ENCODE measurements at regions not wholly inside any gene's neighbourhood (a gene's known extent, or its start where the extent isn't known, plus 50 kb on each side); places are given as distances from the start of the nearest gene placed in this dataset.
"Not testable (repeated sequence)": the region's sequence is repeated elsewhere in the genome, so short reads cannot be mapped to it uniquely, and the experiment has no call there.

DNA sequence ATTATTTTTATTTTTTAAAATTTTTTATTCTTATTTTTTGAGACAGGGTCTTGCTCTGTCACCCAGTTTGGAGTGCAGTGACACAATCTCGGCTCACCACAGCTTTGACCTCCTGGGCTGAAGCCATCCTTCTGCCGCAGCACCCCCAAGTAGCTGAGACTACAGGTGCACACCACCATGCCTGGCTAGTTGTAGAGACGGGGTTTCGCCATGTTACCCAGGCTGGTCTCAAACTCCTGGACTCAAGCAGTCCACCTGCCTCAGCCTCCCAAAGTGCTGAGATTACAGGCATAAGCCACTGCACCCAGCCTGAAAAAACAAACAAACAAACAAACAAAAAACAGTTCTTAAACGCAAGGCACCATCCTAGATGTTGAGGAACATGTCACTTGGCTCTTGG, 66.5 kb downstream of the SOD2 start:
- not testable (repeated sequence) for H2BK15ac ChIP-seq (ENCODE audit: low read length); H3K27ac ChIP-seq (replicated peaks; ENCODE audit: low read length); H3K23ac ChIP-seq (ENCODE audit: low read depth, low read length, poor library complexity); H2BK5ac ChIP-seq (ENCODE audit: low read length); H3K9ac ChIP-seq (ENCODE audit: low read depth, low read length, poor library complexity); H3K4me2 ChIP-seq (ENCODE audit: insufficient read depth, low read length, poor library complexity, severe bottlenecking); H3K4me1 ChIP-seq (ENCODE audit: control insufficient read depth in 2 of 2, insufficient read depth in 1 of 2, low read depth in 1 of 2, low read length in 2 of 2); H3K4me3 ChIP-seq (ENCODE audit: low read length in 2 of 2); H2AK5ac ChIP-seq (ENCODE audit: low read depth, low read length); H2BK12ac ChIP-seq (ENCODE audit: low read length); DNase-seq (ENCODE audit: low spot score); H3K9me3 ChIP-seq (replicated peaks in 1 of 2; ENCODE audit: control insufficient read depth in 2 of 2, insufficient read depth in 1 of 2, low read depth in 1 of 2, low read length in 2 of 2); H3K4ac ChIP-seq (ENCODE audit: low read length); H2BK120ac ChIP-seq (ENCODE audit: low read depth, low read length); H3K36me3 ChIP-seq (replicated peaks in 1 of 2; ENCODE audit: control insufficient read depth in 2 of 2, insufficient read depth in 2 of 2, low read length in 2 of 2); H3K14ac ChIP-seq (ENCODE audit: low read length); H2AFZ ChIP-seq (ENCODE audit: low read length); H3K79me1 ChIP-seq (ENCODE audit: low read depth, low read length); H4K8ac ChIP-seq (ENCODE audit: low read depth, low read length); H3K18ac ChIP-seq (ENCODE audit: low read length); H3K27me3 ChIP-seq (ENCODE audit: control insufficient read depth in 3 of 3, insufficient read depth in 3 of 3, low read depth in 1 of 3, low read length in 3 of 3); H4K91ac ChIP-seq (ENCODE audit: low read depth, low read length, poor library complexity)
- no CpG with 5 or more reads among the region's 5 CpGs for WGBS, 2 donors (ENCODE audit: extremely low coverage in 2 of 2, insufficient read length in 2 of 2, insufficient replicate concordance in 1 of 2)

DNA sequence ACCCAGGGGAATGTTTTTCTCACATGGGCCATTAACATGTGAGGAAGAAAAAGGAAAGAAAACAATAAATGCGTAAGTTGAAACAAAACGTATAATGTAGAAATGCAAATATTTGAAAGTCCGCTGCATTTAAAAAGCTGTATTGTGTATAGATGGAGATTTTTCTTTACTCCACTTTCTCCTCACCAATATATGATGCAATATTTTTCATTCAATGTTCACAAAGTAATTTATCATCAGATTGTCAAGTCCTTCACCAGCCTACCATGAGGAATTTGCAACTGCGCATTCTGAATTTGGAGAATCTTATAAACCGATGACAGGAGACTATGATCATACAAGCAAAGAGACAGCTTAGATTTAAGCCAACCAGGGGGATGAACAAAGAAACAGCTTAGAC, 69.9 kb downstream of the SOD2 start:
- H3K4me1 ChIP-seq (ENCODE audit: control insufficient read depth in 2 of 2, insufficient read depth in 1 of 2, low read depth in 1 of 2, low read length in 2 of 2), result no peaks in the 10 kb centered on the region
- H4K91ac ChIP-seq (ENCODE audit: low read depth, low read length, poor library complexity), result no peak overlapping the region
- H3K9me3 ChIP-seq (replicated peaks in 1 of 2; ENCODE audit: control insufficient read depth in 2 of 2, insufficient read depth in 1 of 2, low read depth in 1 of 2, low read length in 2 of 2), result no peaks in the 10 kb centered on the region
- H2BK12ac ChIP-seq (ENCODE audit: low read length), result no peak overlapping the region
- no peak overlapping the region for H3K4me3 ChIP-seq (ENCODE audit: low read length in 2 of 2)
- no peak overlapping the region for H2AFZ ChIP-seq (ENCODE audit: low read length)
- H3K79me1 ChIP-seq (ENCODE audit: low read depth, low read length), result no peaks in the 10 kb centered on the region
- H3K14ac ChIP-seq (ENCODE audit: low read length), result no peak overlapping the region
- H4K8ac ChIP-seq (ENCODE audit: low read depth, low read length), result no peak overlapping the region
- no peaks in the 10 kb centered on the region for H3K36me3 ChIP-seq (replicated peaks in 1 of 2; ENCODE audit: control insufficient read depth in 2 of 2, insufficient read depth in 2 of 2, low read length in 2 of 2)
- no peak overlapping the region for H2BK15ac ChIP-seq (ENCODE audit: low read length)
- H3K27me3 ChIP-seq (ENCODE audit: control insufficient read depth in 3 of 3, insufficient read depth in 3 of 3, low read depth in 1 of 3, low read length in 3 of 3), result no peaks in the 10 kb centered on the region
- no peak overlapping the region for H3K27ac ChIP-seq (replicated peaks; ENCODE audit: low read length)
- no peak overlapping the region for H3K4ac ChIP-seq (ENCODE audit: low read length)
- H2BK5ac ChIP-seq (ENCODE audit: low read length), result no peak overlapping the region
- no peak overlapping the region for H2AK5ac ChIP-seq (ENCODE audit: low read depth, low read length)
- H3K9ac ChIP-seq (ENCODE audit: low read depth, low read length, poor library complexity), result no peak overlapping the region
- H3K4me2 ChIP-seq (ENCODE audit: insufficient read depth, low read length, poor library complexity, severe bottlenecking), result no peak overlapping the region
- H2BK120ac ChIP-seq (ENCODE audit: low read depth, low read length), result no peak overlapping the region
- H3K23ac ChIP-seq (ENCODE audit: low read depth, low read length, poor library complexity), result no peak overlapping the region
- DNase-seq (ENCODE audit: low spot score), result no peak
- no CpG with 5 or more reads among the region's 5 CpGs for WGBS, 2 donors (ENCODE audit: extremely low coverage in 2 of 2, insufficient read length in 2 of 2, insufficient replicate concordance in 1 of 2)
- H3K18ac ChIP-seq (ENCODE audit: low read length), result no peak overlapping the region

- Histone ChIP-seq H3K23ac (ENCODE audit: low read depth, low read length, poor library complexity) (no peak overlapping the region), H4K8ac (ENCODE audit: low read depth, low read length) (no peak overlapping the region), H3K4ac (ENCODE audit: low read length) (no peak overlapping the region), H2BK12ac (ENCODE audit: low read length) (no peak overlapping the region), H3K27ac (replicated peaks; ENCODE audit: low read length) (no peak overlapping the region), H3K9me3 (replicated peaks in 1 of 2; ENCODE audit: control insufficient read depth in 2 of 2, insufficient read depth in 1 of 2, low read depth in 1 of 2, low read length in 2 of 2) (peaks cover 0 to 5% of the 10 kb centered on the region in 2 donors), H4K91ac (ENCODE audit: low read depth, low read length, poor library complexity) (no peak overlapping the region), H2BK15ac (ENCODE audit: low read length) (no peak overlapping the region), H2AFZ (ENCODE audit: low read length) (no peak overlapping the region), H3K79me1 (ENCODE audit: low read depth, low read length) (no peaks in the 10 kb centered on the region), H3K18ac (ENCODE audit: low read length) (no peak overlapping the region), H3K14ac (ENCODE audit: low read length) (no peak overlapping the region), H3K9ac (ENCODE audit: low read depth, low read length, poor library complexity) (no peak overlapping the region), H3K36me3 (replicated peaks in 1 of 2; ENCODE audit: control insufficient read depth in 2 of 2, insufficient read depth in 2 of 2, low read length in 2 of 2) (no peaks in the 10 kb centered on the region), H3K27me3 (ENCODE audit: control insufficient read depth in 3 of 3, insufficient read depth in 3 of 3, low read depth in 1 of 3, low read length in 3 of 3) (no peaks in the 10 kb centered on the region), H2BK5ac (ENCODE audit: low read length) (no peak overlapping the region), H3K4me3 (ENCODE audit: low read length in 2 of 2) (no peak overlapping the region), H2AK5ac (ENCODE audit: low read depth, low read length) (no peak overlapping the region), H3K4me2 (ENCODE audit: insufficient read depth, low read length, poor library complexity, severe bottlenecking) (no peak overlapping the region), H3K4me1 (ENCODE audit: control insufficient read depth in 2 of 2, insufficient read depth in 1 of 2, low read depth in 1 of 2, low read length in 2 of 2) (no peaks in the 10 kb centered on the region), H2BK120ac (ENCODE audit: low read depth, low read length) (no peak overlapping the region)
- DNase-seq (ENCODE audit: low spot score), result no peak
- WGBS, 2 donors (ENCODE audit: extremely low coverage in 2 of 2, insufficient read length in 2 of 2, insufficient replicate concordance in 1 of 2), result 88% methylated on average over 1 of the region's 1 CpG; no CpG with 5 or more reads in 1 of the 2 donors
Observed at GRCh38 chr6:159620947-159621346, 72.1 kb downstream of the SOD2 start.

GRCh38 chr6:159617444-159617843, 75.6 kb downstream of the SOD2 start:
- H3K9me3 ChIP-seq (replicated peaks in 1 of 2; ENCODE audit: control insufficient read depth in 2 of 2, insufficient read depth in 1 of 2, low read depth in 1 of 2, low read length in 2 of 2), result peaks cover 0 to 8% of the 10 kb centered on the region in 2 donors

More at GRCh38 chr6:159617444-159617843, 75.6 kb downstream of the SOD2 start:
- no peaks in the 10 kb centered on the region for H3K36me3 ChIP-seq (replicated peaks in 1 of 2; ENCODE audit: control insufficient read depth in 2 of 2, insufficient read depth in 2 of 2, low read length in 2 of 2)
- no peak overlapping the region for H3K18ac ChIP-seq (ENCODE audit: low read length)
- H3K79me1 ChIP-seq (ENCODE audit: low read depth, low read length), result no peaks in the 10 kb centered on the region
- no peak overlapping the region for H2AK5ac ChIP-seq (ENCODE audit: low read depth, low read length)
- no CpG with 5 or more reads among the region's 1 CpG for WGBS, 2 donors (ENCODE audit: extremely low coverage in 2 of 2, insufficient read length in 2 of 2, insufficient replicate concordance in 1 of 2)
- no peak overlapping the region for H3K4ac ChIP-seq (ENCODE audit: low read length)
- H3K4me3 ChIP-seq (ENCODE audit: low read length in 2 of 2), result no peak overlapping the region
- H3K27me3 ChIP-seq (ENCODE audit: control insufficient read depth in 3 of 3, insufficient read depth in 3 of 3, low read depth in 1 of 3, low read length in 3 of 3), result no peaks in the 10 kb centered on the region
- no peak overlapping the region for H2AFZ ChIP-seq (ENCODE audit: low read length)
- H2BK15ac ChIP-seq (ENCODE audit: low read length), result no peak overlapping the region
- H3K14ac ChIP-seq (ENCODE audit: low read length), result no peak overlapping the region
- no peak overlapping the region for H4K91ac ChIP-seq (ENCODE audit: low read depth, low read length, poor library complexity)
- H2BK12ac ChIP-seq (ENCODE audit: low read length), result no peak overlapping the region
- no peak overlapping the region for H4K8ac ChIP-seq (ENCODE audit: low read depth, low read length)
- no peak overlapping the region for H2BK5ac ChIP-seq (ENCODE audit: low read length)
- no peak overlapping the region for H2BK120ac ChIP-seq (ENCODE audit: low read depth, low read length)
- no peaks in the 10 kb centered on the region for H3K4me1 ChIP-seq (ENCODE audit: control insufficient read depth in 2 of 2, insufficient read depth in 1 of 2, low read depth in 1 of 2, low read length in 2 of 2)
- no peak overlapping the region for H3K4me2 ChIP-seq (ENCODE audit: insufficient read depth, low read length, poor library complexity, severe bottlenecking)
- H3K23ac ChIP-seq (ENCODE audit: low read depth, low read length, poor library complexity), result no peak overlapping the region
- H3K27ac ChIP-seq (replicated peaks; ENCODE audit: low read length), result no peak overlapping the region
- no peak for DNase-seq (ENCODE audit: low spot score)
- no peak overlapping the region for H3K9ac ChIP-seq (ENCODE audit: low read depth, low read length, poor library complexity)

Measured in neuronal stem cell (in vitro differentiated cells).